Osteoblast (primary cell): ENCODE measurements at regions not wholly inside any gene's neighbourhood (a gene's known extent, or its start where the extent isn't known, plus 50 kb on each side); places are given as distances from the start of the nearest gene placed in this dataset.
"Not testable (repeated sequence)": the region's sequence is repeated elsewhere in the genome, so short reads cannot be mapped to it uniquely, and the experiment has no call there.

Experiments
- DNase-seq: peaks from one replicate; pipeline ENCODE4 v3.0.0; 2011; ENCODE audit warnings: low spot score, mixed read lengths; ENCODE audit not compliant: insufficient read length; ENCODE audit errors: missing footprints
- H2AFZ ChIP-seq: 2 replicates; pipeline ENCODE4 v1.6.0; 2011; ENCODE audit warnings: mild to moderate bottlenecking, low read length
- H3K27ac ChIP-seq: 2 replicates; pipeline ENCODE4 v1.5.1; 2011; ENCODE audit warnings: mild to moderate bottlenecking, low read depth, low read length, moderate library complexity
- H3K27me3 ChIP-seq: 2 replicates; pipeline ENCODE4 v1.6.0; 2012; ENCODE audit warnings: mild to moderate bottlenecking, control low read depth, inconsistent platforms, low read length, moderate library complexity; ENCODE audit not compliant: insufficient read depth
- H3K36me3 ChIP-seq: 2 replicates; pipeline ENCODE4 v1.5.1; 2011; ENCODE audit warnings: mild to moderate bottlenecking, low read length, control low read depth, moderate library complexity; ENCODE audit not compliant: insufficient read depth
- H3K4me1 ChIP-seq: 2 replicates; pipeline ENCODE4 v1.5.1; 2011; ENCODE audit warnings: mild to moderate bottlenecking, low read length, control low read depth, moderate library complexity; ENCODE audit not compliant: insufficient read depth
- H3K4me2 ChIP-seq: 2 replicates; pipeline ENCODE4 v1.6.0; 2011; ENCODE audit warnings: mild to moderate bottlenecking, low read length; ENCODE audit not compliant: insufficient read depth
- H3K4me3 ChIP-seq: fragments of 200-600 bp; sonication (generic); 3 replicates; pipeline ENCODE4 v1.5.1; 2012; ENCODE audit warnings: mild to moderate bottlenecking, low read length, inconsistent platforms; ENCODE audit not compliant: insufficient read depth
- H3K79me2 ChIP-seq: 2 replicates; pipeline ENCODE4 v1.6.0; 2012; ENCODE audit warnings: mild to moderate bottlenecking, low read length, control low read depth, inconsistent platforms; ENCODE audit not compliant: insufficient read depth
- H3K9me3 ChIP-seq: 2 replicates; pipeline ENCODE4 v1.5.1; 2011; ENCODE audit warnings: low read depth, low read length, control low read depth
- H4K20me1 ChIP-seq: 2 replicates; pipeline ENCODE4 v1.6.0; 2012; ENCODE audit warnings: mild to moderate bottlenecking, low read length, control low read depth; ENCODE audit not compliant: insufficient read depth
- CTCF ChIP-seq: IDR thresholded peaks from 2 replicates; pipeline ENCODE4 v1.5.1; 2011; ENCODE audit warnings: mild to moderate bottlenecking, low read depth, low read length, moderate library complexity; ENCODE audit errors: extremely low read depth

- H3K27ac ChIP-seq, H3K4me1 ChIP-seq, H3K9me3 ChIP-seq, H4K20me1 ChIP-seq, H3K27me3 ChIP-seq, H3K79me2 ChIP-seq, H2AFZ ChIP-seq, H3K4me2 ChIP-seq, H3K36me3 ChIP-seq, DNase-seq, H3K4me3 ChIP-seq: not testable (repeated sequence)
These were observed 278.4 kb downstream of the SPATA31A6 start for GRCh38 chr9:42461863-42462262.

DNA sequence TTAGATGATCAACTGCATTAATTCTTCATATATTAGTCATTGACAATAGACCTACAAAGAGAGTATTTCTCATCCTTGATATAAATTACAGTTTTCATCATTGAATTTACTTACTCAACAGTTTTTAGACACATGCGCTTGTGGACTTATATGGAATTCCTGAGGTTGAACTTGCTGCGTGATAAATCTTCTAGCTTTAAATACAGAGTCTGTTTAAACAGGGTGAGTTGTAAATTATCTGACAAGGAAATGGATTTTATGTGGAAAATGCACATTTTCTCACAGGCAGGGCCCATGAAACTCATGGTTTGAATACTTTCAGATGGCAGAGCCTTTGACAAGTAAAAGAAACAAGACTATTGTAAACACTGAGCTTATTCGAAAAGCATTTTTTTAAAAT, 280.5 kb downstream of the SPATA31A6 start:
- DNase-seq, H2AFZ ChIP-seq: not testable (repeated sequence)

GRCh38 chr9:42470577-42470976, 287.1 kb downstream of the SPATA31A6 start:
- H3K4me1 ChIP-seq, H3K9me3 ChIP-seq, H3K79me2 ChIP-seq, H3K36me3 ChIP-seq, H3K27me3 ChIP-seq, H3K4me3 ChIP-seq, H3K4me2 ChIP-seq, H4K20me1 ChIP-seq, H3K27ac ChIP-seq, DNase-seq: not testable (repeated sequence)
- TF ChIP-seq CTCF: peak; percentile 68
- peak overlapping the region; percentile 53 for H2AFZ ChIP-seq

More for the DNA sequence above, 280.5 kb downstream of the SPATA31A6 start:
- H3K27me3 ChIP-seq, H3K4me3 ChIP-seq, H3K4me1 ChIP-seq, H3K4me2 ChIP-seq, H3K79me2 ChIP-seq, H3K9me3 ChIP-seq, H4K20me1 ChIP-seq, H3K36me3 ChIP-seq, H3K27ac ChIP-seq: not testable (repeated sequence)

DNA sequence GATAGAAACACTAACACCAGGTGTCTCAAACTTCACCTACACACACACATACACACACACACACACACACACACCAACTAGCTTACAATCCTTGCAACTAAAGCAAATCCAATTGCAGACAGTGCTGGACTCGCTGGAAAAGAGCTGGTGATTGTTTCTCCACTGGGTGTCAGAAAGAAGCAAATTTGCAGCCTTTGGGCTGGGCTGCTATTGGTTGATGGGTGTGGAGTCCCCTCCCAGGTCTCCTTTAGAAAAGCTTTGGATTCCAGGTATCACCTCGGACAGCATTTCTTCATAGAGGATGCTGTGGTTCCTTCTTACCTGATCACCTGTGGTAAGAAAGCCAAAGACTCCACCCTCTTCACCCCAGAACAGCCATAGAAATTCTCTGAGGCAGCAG, 307.5 kb downstream of the SPATA31A6 start:
- not testable (repeated sequence) for H3K79me2 ChIP-seq, H3K4me2 ChIP-seq, H3K36me3 ChIP-seq, H3K9me3 ChIP-seq, H3K4me3 ChIP-seq, DNase-seq, H3K27me3 ChIP-seq, H3K27ac ChIP-seq, H3K4me1 ChIP-seq, H2AFZ ChIP-seq, H4K20me1 ChIP-seq

DNA sequence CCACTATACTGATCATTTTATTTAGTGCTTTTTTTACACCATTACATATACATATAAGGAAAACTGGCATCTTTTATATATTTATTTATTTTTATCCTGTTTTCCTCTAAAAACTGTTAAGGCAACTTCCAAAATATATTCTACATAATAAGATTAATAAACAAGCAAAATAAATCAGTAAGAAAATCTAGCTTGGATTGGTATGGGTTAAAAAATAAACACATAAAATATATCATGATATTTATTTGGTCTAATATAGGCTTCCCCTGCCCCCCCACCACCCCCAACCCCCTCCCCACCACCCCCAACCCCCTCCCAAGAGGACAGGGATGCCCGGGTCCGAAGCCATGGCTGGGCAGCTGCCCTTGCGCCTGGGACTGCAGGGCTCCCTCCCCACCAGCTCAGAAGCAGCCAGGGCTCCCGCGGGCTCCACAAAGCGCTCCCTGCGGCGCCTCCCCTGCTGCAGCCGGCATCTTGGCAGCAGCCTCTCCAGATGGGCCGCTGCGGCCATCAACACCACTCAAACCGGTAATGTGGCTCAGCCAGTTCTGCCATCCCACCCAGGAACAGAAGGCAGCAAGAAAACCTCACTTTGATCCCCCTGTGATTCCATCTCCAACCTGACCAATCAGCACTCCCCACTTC, 319.3 kb downstream of the SPATA31A6 start:
- not testable (repeated sequence) for H3K4me3 ChIP-seq, DNase-seq, H3K79me2 ChIP-seq, H3K36me3 ChIP-seq, H3K9me3 ChIP-seq, H3K4me1 ChIP-seq, H3K4me2 ChIP-seq, H3K27me3 ChIP-seq, H3K27ac ChIP-seq, H2AFZ ChIP-seq, H4K20me1 ChIP-seq

GRCh38 chr9:42508111-42508510, 324.7 kb downstream of the SPATA31A6 start:
- H3K27ac ChIP-seq, H2AFZ ChIP-seq, H4K20me1 ChIP-seq, DNase-seq, H3K27me3 ChIP-seq, H3K4me3 ChIP-seq, H3K79me2 ChIP-seq, H3K4me2 ChIP-seq, H3K9me3 ChIP-seq, H3K36me3 ChIP-seq, H3K4me1 ChIP-seq: not testable (repeated sequence)

GRCh38 chr9:42513535-42513934, 330.1 kb downstream of the SPATA31A6 start:
- H3K27me3 ChIP-seq, H3K4me2 ChIP-seq, H2AFZ ChIP-seq, DNase-seq, H3K36me3 ChIP-seq, H4K20me1 ChIP-seq, H3K4me3 ChIP-seq, H3K27ac ChIP-seq, H3K9me3 ChIP-seq, H3K4me1 ChIP-seq, H3K79me2 ChIP-seq: not testable (repeated sequence)

DNA sequence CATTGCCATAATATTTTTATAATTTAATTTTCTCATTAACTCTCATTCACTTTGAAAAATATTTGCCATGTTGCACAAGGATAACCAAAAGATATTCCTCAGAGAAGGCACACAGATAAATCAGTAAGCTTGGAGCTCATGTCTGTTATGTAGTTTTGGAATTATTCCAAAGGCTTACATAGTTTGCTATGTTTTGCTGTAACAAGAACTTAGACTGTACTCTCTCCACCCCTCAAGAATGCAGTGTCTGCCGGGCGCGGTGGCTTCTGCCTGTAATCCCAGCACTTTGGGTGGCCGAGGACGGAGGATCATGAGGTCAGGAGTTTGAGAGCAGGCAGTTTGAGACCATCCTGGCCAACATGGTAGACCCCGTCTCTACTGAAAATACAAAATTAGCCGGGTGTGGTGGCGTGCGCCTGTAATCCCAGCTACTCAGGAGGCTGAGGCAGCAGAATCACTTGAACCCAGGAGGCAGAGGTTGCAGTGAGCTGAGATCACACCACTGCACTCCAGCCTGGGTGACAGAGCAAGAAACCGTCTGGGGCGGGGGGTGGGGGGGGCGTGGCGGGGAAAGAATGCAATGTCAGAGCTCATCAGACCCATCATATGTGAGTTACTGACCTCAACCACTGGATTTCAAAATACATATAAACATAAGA, 351.0 kb downstream of the SPATA31A6 start:
- not testable (repeated sequence) for H3K79me2 ChIP-seq, H3K9me3 ChIP-seq, H3K27ac ChIP-seq, H3K4me2 ChIP-seq, H3K27me3 ChIP-seq, H3K4me3 ChIP-seq, H3K4me1 ChIP-seq, H2AFZ ChIP-seq, H3K36me3 ChIP-seq, H4K20me1 ChIP-seq, DNase-seq
